ENCODE measurements at regions not wholly inside any gene's neighbourhood (a gene's known extent, or its start where the extent isn't known, plus 50 kb on each side); places are given as distances from the start of the nearest gene placed in this dataset.

DNA sequence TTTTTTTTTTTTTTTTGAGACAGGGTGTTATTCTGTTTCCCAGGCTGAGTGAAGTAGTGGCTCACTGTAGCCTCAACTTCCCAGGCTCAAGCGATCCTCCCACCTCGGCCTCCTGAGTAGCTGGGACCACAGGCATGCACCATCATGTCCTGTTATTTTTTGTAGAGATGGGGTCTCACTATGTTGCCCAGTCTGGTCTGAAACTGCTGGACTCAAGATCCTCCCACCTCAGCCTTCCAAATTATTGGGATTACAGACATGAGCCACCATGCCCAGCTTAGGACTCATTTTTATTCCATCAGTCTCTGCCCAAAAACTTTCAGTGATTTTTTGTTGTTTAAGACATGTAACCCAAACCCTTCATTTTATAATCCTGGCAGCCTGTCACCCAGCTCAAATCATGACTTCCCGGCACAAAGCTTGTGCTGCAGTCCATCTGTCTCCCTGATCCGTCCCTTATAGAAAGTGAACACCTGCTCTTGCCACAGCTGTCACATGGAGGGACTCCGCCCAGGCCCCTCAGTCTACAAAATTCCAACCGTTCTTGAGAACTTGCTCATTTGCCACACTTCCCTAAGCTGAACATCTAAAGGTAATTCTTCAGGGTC lies 183.9 kb upstream of the JARID2 start:
- no peak for DNase-seq

DNA sequence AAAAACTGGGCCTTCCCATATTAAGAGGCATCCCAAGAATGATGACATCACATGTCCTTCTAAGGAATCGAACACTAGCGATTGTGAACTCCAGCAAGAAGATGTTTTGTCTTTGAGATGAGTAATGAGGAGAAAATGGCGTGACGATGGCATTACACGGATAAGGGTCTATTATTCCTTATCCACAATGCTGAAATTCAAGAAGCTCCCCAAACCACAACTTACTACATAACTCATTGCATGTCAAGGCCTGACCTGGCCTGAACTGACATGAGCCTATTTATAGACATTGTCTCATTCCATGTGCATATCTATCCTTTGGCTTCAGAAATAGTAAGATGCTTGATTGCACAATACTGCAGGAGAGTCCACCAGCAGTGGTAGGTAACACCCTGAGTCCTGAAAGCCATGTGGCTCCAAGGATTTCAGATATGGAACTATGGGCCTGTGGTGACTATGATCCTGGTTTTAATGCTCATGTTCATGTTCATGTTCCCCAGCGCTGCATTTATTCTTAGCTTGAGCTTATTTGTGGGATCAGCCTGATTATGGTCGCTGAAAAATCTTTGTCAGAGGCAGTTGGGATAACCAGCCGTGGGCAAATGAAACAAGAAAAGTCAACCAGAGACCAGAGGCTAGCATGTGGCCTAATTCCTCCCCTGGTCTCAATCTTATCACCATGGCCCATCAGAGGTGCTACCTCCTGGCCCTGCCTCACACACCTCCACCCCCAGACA lies 183.2 kb upstream of the JARID2 start:
- no peak for DNase-seq

DNA sequence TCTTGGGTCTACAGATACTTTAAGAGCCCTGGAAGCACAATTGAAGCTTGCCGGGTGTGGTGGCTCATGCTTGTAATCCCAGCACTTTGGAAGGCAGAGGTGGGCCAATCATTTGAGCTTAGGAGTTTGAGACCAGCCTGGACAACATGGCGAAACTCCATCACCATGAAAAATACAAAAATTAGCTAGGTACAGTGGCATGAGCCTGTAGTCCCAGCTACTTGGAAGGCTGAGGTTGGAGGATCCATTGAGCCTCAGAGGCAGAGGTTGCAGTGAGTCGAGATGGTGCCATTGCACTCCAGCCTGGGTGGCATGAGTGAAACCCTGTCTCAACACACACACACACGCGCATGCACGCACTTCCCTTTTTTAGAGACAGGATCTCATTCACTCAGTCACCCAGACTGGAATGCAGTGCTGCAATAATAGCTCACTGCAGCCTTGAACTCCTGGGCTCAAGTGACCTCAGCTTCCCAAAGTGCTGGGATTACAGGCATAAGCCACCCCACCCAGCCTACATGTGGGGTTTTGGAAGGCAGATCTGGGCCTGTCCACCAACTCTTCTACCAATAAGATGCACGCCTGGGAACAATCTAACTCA lies 182.5 kb upstream of the JARID2 start:
- no peak for DNase-seq

DNA sequence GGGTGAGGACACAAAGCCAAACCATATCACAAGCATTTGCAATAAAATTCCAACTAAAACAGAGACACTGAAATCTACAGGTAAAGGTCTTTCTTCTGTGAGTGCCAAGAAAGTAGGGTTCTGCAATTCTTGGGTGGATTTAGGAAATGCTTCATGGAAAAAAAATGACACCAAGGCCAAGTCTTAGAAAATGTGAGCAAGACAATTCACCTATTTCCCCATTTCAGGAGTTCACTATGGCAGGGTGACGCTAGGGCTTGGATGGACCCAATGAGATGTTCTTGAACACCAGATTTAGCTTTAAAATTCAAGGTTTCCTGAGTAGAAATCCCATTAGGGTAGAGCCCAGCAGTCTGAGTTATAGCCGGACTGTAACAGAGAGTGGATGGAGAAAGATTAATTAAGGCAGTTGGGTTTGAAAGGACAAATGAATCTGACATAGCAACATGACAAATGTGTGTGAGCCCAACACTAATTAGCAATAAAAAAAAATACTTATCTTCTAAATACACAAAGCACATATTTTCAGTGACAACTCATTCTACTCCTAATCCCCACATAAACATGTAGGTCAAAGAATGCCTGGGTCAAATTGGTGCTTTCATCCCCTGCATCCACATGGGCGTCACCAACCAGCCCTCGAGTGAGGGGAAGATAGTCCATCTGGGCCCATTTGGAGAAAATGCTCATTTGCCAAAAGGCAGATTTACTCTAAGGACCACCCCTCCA lies 180.4 kb upstream of the JARID2 start:
- no peak for DNase-seq

DNA sequence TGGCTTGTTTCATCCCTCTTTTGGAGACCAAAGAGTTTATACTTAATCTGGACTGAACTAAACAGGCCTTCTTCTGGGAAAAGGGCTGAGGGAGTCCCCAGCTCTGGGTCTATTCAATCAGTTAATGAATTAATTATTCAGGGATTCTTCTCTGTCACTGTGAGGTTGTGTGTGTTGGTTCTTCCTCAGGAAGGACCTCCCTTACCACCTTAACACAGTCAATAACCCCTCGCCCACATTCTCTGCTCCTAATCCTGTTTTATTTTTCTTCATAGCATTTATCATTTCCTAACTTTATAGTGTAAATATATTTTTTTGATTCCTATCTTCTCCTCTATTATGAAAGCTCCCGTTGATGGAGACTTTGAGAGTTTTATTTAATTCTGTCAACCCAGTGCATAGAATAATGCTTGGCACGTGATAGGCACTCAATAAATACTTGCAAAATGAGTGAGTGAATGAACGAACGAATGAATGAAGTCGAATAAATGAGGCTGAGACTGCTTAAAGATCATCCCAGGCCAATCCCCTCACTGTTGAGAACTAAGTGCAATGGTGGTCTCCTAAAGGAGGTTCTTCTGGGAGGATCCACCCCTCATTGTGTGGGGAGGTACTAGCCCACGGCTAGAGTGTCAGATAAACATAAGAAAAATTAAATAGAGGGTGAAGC lies 179.6 kb upstream of the JARID2 start:
- DNase-seq: no peak

DNA sequence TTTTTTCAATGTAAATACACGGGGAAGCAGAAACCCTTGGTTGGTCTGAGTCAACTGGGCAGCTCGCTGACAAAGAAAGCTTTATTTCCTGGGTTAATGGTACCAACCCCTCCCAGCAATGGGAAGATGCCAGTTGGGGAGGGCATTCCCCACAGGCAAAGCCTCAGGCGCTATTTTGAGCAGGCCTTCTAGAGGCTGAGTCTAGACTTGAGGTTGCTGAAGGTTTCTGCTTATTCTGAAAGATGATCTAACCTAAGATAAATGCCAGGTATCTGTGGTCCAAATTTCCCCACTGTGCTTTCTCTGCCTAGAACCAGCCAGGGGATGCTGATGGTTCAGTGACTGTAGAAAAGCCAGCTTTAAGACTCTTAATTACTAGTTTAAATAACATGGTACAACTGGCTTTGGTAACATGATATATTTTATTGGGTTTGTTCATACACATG lies 172.5 kb upstream of the JARID2 start:
- peak; percentile 15 for DNase-seq

DNA sequence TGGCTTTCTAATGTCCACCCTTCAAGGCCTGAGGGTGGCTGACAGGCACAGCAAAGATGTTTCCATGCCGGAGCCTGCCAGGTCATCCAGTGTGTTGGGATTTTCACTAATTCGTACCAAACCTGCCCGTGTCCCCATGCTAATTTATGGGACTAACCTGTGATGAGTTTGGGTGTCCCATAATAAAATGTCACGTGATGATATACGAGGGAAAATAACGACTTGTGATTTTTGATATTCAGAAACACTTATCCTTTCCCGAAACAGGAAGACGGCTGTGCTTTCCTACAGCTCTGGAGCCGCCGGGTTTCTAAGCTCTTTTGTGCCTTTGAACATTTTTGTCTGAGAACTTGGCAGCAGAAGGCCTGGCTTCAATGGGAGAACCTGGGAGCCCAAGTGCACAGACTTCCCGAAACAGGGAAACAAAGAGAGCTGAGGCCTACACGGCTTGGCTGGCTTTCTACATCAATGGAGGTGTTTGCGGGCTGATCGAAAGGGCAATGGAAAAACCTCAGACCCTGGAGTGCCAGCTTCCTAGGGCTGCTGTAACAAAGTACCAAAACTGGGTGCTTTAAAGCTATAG lies 171.9 kb upstream of the JARID2 start:
- DNase-seq: no peak

DNA sequence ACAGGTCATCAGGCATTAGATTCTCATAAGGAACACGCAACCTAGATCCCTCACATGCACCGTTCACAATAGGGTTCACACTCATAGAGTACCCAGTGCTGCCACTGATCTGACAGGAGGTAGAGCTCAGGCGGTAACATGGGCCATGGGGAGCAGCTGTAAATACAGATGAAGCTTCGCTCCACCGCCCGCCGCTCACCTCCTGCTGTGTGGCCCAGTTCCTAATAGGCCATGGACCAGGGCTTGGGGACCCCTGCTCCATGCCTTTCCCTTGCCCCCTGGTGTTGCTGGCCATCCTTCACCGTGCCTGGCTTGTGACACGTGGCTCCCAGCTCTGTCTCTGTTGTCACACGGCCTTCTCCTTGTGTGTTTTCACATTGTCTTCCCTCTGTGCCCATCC lies 171.1 kb upstream of the JARID2 start:
- DNase-seq: no peak

DNA sequence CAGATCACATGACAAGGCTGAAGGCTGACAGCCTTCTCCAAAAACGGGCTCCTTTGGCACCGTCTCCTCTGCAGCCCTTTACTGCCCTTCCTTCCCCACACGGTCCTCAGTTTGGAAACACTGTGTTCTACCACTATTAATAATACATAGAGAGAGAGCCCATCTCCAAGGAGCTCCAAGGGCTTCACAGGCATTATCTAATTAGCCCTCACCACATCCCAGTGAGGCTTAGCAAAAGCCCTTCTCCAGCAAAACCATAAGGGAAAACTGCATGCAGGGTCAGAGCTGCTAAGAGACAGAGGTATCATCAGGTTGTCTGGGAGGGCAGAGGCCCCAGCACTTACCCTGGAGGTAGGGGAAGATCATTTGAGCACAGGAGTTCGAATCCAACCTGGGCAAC lies 169.3 kb upstream of the JARID2 start:
- DNase-seq: no peak

DNA sequence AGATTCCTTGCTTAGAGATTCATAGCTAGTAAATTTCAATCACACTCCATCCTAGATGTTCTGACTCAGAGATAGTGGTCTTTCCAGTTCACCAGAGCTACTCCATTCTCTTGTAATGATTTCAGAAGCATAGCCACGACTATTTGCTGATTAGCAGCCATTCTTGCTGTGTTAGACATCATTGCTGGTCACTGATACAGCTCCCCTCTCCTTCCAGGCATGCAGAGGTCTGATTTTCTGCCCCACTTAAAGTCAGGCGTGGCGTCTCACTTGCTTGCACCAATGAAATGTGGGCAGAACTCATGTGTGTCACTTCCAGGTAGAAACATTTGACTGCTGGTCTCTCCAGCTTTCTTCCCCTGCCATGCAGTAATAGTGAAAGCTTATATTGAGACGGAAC lies 168.9 kb upstream of the JARID2 start:
- DNase-seq: no peak

DNA sequence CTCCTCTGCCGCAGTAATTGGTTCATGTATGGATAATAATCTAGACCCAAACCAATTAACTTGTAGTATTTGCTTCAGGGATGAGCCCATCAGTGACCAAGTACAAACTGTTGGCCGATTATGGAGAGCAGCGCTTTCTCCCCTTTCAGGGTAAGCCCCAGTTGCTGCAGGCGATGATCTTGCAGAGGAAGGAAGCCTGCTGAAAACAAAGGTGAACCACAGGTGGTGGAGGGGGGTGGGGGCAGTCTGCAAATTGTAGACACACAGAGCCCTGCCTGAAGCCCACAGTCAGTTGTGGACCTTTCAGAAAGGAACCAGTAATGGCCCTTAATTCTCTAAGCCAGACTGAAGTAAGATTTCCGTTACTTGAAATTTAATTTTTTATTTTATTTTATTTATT lies 167.9 kb upstream of the JARID2 start:
- DNase-seq: no peak

DNA sequence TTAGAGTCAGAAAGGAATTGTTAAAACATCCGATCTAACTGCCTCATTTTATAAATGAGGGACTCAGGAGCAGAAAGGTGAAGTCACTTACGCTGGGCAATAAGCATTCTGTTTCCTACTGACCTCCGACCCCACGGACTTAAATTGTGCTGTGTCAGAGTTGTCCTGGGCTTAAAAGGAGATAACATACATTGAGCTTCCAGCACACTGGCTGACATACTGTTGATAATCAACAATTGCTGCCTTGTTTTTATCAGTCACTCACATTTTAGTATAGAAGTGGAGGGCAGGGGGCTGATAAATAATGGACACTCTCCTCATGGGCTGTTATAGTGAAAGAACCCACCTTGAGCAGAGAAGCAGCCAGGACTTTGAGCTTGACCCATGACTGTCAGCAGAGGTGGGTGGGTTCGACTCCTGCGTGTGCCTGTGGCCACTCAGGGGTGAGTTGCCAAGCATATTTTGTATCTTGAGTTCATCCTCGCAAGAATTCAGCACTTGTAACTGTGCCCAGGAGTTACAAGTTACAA lies 166.5 kb upstream of the JARID2 start:
- DNase-seq: no peak

DNA sequence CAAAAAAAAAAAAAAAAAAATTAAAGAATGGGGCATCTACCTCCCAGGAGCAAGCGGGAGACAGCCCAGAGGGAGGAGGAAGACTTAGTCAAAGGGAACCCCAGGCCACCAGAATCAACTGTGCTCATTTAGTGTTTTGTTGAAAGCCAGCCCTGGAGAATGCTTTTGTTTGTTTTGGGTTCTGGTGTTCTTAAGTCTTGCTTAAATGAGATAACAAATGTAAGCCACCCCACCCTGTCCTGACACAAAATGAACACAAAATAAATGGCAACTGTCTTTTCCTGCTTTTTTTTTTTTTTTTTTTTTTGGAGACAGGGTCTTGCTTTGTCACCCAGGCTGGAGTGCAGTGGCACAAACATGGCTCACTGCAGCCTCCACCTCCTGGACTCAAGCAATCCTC lies 165.0 kb upstream of the JARID2 start:
- DNase-seq: no peak

DNA sequence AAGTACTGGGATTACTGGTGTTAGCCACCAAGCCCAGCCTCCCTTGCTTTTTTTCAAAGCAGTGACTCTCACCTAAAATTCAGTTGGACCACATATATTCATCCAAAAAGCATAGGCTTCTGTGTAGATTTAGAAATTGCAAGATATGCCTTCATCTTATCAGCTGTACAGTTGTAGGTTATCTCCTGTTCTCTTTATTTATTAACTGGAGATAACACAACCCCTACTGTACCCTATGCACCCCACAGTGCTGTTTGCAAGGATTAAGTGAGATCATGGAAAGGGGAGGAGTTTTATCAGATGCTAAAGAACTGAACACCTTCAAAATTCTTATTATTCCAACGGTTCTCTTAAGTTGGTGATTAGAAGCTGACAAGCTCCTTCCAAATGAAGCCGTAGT lies 164.4 kb upstream of the JARID2 start:
- DNase-seq: no peak

DNA sequence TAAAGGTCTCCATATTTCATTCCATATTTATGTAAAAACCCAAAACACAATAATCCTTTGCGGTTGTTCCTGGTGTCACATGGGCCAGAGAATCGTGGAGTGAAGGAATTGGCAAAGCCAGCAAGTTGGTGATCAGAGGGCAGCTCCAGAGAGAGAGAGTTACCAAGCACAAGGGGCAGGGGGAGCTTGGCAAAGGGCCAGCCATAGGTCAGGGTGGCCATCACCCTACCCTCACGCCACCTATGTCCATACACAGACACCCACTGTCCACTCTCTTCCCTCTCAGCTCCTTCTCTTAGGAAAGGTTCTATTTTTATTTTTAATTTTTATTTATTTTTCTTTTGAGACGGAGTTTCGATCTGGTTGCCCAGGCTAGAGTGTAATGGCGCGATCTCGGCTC lies 163.2 kb upstream of the JARID2 start:
- DNase-seq: no peak

DNA sequence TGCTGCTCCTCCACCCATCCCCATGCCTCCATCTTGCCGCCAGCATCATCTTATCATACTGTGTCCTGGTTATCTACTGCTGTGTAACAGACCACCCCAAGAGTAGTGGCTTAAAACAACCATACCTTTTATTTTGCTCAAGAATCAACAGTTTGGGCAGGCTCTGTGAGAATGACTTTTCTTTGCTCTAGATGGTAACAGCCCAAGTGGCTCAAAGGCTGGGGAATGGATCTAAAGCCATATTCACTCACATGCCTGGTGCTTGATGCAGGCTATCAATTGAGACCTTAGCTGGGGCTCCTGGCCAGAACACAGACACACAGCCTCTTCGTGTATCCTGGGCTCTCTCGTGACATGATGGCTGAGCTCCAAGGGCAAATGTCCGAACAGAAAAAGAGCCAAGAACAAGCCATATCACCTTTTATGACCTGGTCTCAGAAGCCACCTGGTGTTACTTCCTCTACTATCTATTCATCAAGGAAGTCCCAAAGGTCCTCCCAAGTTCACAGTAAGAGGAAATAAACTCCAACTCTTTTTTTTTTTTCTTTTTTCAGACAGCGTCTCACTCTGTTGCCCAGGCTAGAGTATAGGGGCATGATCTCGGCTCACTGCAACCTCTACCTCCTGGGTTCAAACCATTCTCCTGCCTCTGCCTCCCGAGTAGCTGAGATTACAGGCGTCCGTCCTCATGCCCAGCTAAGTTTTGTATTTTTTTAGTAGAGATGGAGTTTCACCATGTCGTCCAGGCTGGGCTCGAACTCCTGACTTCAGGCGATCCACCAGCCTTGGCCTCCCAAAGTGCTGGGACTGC lies 159.3 kb upstream of the JARID2 start:
- no peak for DNase-seq

DNA sequence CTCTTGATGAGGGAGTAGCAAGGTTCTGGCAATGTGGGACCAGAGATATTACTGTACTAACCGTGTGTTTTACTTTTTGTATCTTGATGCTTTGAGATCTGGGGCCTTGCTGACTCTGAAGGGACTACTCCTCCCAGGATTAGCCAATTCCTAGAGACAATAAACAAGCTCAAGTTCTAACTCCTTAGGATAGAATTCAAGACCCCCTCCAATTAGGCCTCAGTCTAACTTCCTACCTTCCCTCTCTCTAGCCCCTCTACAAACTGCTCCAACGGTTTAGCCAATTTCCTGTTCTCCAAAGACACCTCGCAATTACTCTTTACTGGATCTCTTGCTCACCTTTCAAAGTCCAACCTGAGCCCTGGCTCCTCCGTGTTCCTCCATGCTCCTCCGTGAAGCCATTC lies 158.7 kb upstream of the JARID2 start:
- DNase-seq: no peak

DNA sequence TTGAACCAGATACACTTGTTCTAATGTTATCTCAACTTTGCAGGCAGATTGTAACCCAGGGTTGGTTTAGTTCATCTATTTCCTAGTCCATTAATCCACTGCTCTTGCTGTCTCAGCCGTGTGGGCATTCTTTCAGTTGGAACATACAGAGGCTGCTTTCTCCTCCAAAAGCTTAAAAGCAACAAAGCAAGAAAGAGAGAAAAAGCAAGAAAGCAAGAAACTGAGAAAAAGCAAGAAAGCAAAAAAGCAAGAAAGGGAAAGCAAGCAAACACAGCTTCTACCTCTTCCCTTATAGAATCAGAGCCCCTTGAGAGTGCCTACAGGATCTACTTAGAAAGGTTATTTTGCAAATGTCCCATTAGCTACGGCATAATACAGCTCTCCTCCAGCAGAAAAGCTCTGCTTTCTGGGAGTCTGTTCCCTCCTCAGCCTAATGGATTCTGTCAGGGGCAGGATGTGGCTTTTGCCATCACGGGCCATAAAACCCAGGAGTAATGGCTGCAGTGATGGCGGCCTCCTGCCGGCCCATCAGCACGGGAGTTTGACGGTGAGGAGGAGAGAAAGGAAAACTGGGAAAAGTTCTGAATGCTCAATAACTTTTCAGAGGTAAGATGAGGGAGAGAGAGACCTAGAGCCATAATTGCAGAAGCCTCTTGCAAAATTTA lies 156.8 kb upstream of the JARID2 start:
- no peak for DNase-seq

DNA sequence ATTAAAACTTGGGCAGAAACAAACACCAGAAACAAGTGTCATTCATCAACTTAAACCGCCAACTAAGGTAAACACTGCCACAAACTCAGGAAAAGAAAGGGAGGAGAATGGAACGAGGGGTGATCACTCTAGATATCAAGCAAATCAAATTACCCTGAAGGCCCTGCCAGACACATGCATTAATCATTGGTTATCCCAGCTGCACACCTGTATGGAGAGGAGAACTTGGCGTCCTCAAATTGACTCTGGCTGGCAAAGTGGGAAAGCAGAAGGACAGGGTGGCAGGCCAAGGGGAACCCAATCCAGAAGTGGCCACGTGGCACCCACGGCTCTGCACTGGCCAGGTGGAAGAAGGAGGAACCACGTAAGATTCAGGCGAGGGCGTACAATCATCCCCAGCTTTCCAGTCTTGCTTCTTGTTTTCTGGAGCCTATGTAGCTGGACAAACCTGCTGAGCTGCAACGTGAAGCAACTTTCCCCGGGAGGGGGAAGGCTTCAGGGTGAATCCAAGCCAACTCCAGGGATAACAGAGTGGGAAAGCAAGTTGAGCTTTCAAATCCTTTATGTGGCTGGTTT lies 156.2 kb upstream of the JARID2 start:
- no peak for DNase-seq

DNA sequence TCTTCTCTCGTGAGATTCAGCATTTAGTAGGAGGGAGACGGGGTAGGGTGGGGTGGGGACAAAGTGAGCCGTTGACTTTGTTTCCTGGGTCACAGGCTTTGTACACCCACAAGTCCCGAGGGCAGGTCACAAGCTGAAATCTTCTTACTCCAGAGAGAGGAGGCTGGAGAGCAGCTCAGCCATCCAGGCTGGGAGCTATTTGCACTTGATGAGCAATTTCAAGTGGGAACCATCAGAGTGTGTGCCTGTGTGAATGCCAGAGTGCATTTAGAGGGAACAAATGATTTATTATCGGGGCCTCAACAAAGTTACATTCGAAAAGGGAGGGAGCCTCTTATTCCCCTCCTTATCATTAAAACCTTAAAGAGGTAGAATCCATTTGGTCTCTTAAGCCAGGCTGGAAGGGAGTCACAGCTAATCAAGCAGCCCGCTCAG lies 155.7 kb upstream of the JARID2 start:
- DNase-seq: no peak

All from activated CD4-positive, alpha-beta T cell treated with anti-CD3 and anti-CD28 coated beads for 48 hours (primary cell).